Tibial nerve (tissue), 4 donors: ENCODE measurements at regions not wholly inside any gene's neighbourhood (a gene's known extent, or its start where the extent isn't known, plus 50 kb on each side); places are given as distances from the start of the nearest gene placed in this dataset.

Experiments used
- EP300 ChIP-seq, 2 donors: sonication (generic); formaldehyde crosslinking; IDR thresholded peaks; one replicate each; pipeline ENCODE4 v1.6.1; 2017; ENCODE audit warnings: antibody characterized with exemption in 2 of 2, mild to moderate bottlenecking in 1 of 2
- POLR2A ChIP-seq, 2 donors: fragments of 450-650 bp; IDR thresholded peaks; one replicate each; pipeline ENCODE4 v1.6.1; 2017; ENCODE audit warnings: antibody characterized with exemption in 2 of 2, mild to moderate bottlenecking in 2 of 2, moderate library complexity in 2 of 2
- TF ChIP-seq, protein P1 (sequence below), 5 experiments: fragments of 200-600 bp in 3 of 5; fragments of 450-650 bp in 2 of 5; sonication (generic) in 3 of 5; IDR thresholded peaks; one replicate each; pipeline ENCODE4 v1.5.1; 2016 to 2019; ENCODE audit warnings: antibody characterized with exemption in 5 of 5, mild to moderate bottlenecking in 3 of 5, moderate library complexity in 2 of 5

DNA sequence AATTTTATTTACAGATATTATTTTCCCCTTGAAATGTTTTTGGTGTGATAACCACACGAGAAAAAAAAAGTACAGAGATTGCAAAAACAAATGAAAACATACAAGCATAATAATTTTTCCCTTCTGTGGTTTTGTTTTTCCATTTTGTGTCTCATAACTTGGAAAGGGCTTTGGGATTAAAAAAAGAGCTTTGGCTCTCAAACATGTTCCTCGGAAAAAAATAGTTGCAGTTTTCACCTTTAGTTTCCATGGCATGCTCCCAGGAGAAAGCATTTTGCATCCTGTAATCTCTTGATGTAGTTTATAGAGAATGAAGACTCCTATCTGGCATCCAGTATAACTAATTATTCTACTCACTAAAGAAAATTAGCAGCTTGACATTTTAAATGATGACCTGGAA, 362.1 kb upstream of the PDGFD start:
- TF ChIP-seq POLR2A (IDR thresholded peaks at IDR 0.05), result no peak
- TF ChIP-seq, protein P1, sequence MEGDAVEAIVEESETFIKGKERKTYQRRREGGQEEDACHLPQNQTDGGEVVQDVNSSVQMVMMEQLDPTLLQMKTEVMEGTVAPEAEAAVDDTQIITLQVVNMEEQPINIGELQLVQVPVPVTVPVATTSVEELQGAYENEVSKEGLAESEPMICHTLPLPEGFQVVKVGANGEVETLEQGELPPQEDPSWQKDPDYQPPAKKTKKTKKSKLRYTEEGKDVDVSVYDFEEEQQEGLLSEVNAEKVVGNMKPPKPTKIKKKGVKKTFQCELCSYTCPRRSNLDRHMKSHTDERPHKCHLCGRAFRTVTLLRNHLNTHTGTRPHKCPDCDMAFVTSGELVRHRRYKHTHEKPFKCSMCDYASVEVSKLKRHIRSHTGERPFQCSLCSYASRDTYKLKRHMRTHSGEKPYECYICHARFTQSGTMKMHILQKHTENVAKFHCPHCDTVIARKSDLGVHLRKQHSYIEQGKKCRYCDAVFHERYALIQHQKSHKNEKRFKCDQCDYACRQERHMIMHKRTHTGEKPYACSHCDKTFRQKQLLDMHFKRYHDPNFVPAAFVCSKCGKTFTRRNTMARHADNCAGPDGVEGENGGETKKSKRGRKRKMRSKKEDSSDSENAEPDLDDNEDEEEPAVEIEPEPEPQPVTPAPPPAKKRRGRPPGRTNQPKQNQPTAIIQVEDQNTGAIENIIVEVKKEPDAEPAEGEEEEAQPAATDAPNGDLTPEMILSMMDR (IDR thresholded peaks at IDR 0.05), result no peak
- TF ChIP-seq EP300 (IDR thresholded peaks at IDR 0.05), result no peak
